Kidney (tissue), 13 donors: ENCODE measurements at regions not wholly inside any gene's neighbourhood (a gene's known extent, or its start where the extent isn't known, plus 50 kb on each side); places are given as distances from the start of the nearest gene placed in this dataset.
A peak's percentile ranks its signal among the peaks of the same experiment; 100 is the strongest.

ENCODE experiments used
- DNase-seq, 5 donors: peaks; one replicate each; pipeline ENCODE4 v3.0.0-alpha.2; 2013 to 2020
- FAIRE-seq: peaks from 2 replicates; lab custom pipeline; 2012; peaks lifted over from hg19 to GRCh38; lab: Jason Lieb, UNC
- H3K27ac ChIP-seq, 2 donors: one replicate each; pipeline ENCODE4 v1.7.0; 2013; ENCODE audit warnings: low read depth in 2 of 2, low read length in 2 of 2, inconsistent platforms in 1 of 2
- H3K27me3 ChIP-seq: one replicate; pipeline ENCODE4 v1.7.1; 2013; ENCODE audit warnings: low read length, inconsistent platforms; ENCODE audit not compliant: control insufficient read depth, insufficient read depth
- H3K36me3 ChIP-seq, 3 donors: one replicate each; pipeline versions ENCODE4 v1.7.0 to v1.7.1; 2013; ENCODE audit warnings: low read length in 3 of 3, control low read depth in 1 of 3, inconsistent platforms in 1 of 3; ENCODE audit not compliant: insufficient read depth in 3 of 3, control insufficient read depth in 2 of 3
- H3K4me1 ChIP-seq, 3 donors: one replicate each; pipeline versions ENCODE4 v1.7.0 to v1.7.1; 2013; ENCODE audit warnings: low read length in 3 of 3, inconsistent platforms in 1 of 3, low read depth in 1 of 3; ENCODE audit not compliant: control insufficient read depth in 2 of 3, insufficient read depth in 2 of 3
- H3K4me3 ChIP-seq, 3 donors: one replicate each; pipeline versions ENCODE4 v1.7.0 to v1.8.1; 2013; ENCODE audit warnings: low read length in 3 of 3, control low read depth in 1 of 3, inconsistent platforms in 1 of 3
- H3K9ac ChIP-seq, 3 donors: one replicate each; pipeline versions ENCODE4 v1.7.0 to v1.7.1; 2013; ENCODE audit warnings: low read length in 3 of 3, control low read depth in 1 of 3, inconsistent platforms in 1 of 3
- H3K9me3 ChIP-seq, 3 donors: one replicate each; pipeline versions ENCODE4 v1.7.0 to v1.7.1; 2013; ENCODE audit warnings: low read length in 3 of 3, control low read depth in 1 of 3, inconsistent platforms in 1 of 3; ENCODE audit not compliant: control insufficient read depth in 2 of 3, insufficient read depth in 1 of 3
- CTCF ChIP-seq: IDR thresholded peaks from 3 replicates; pipeline ENCODE4 v1.5.1; 2012; ENCODE audit warnings: mild to moderate bottlenecking, moderate library complexity, borderline replicate concordance; ENCODE audit not compliant: insufficient read depth; ENCODE audit errors: extremely low read depth
- intact Hi-C: fragments of 100-400 bp; cut with DNase I; formaldehyde crosslinking; loops from one replicate; pipeline ENCODE4 v1.11.1; 2022
- donor health status: control.
- donor health status: control.
- donor health status: control.
- donor health status: control.
- donor health status: control.
- donor health status: DM: yes; HTN: yes; CAD: no.
- donor health status: Normal renal cell carcinoma (clear cell type).

- H3K9ac ChIP-seq = no peak overlapping the region
- no peak for FAIRE-seq
- no peaks in the 10 kb centered on the region for H3K36me3 ChIP-seq
- intact Hi-C loops = no loop called here
- H3K9me3 ChIP-seq = no peaks in the 10 kb centered on the region
- peak overlapping the region in 2 of 3 donors; percentile 61 to 70 for H3K4me3 ChIP-seq
- TF ChIP-seq CTCF = peak; percentile 80
- peak in 4 of 5 donors; percentile 69 to 92 (median 86) for DNase-seq
- H3K27me3 ChIP-seq = peaks cover 2% of the 10 kb centered on the region
- H3K27ac ChIP-seq = no peak overlapping the region
- H3K4me1 ChIP-seq = peaks cover 0 to 2% (median 0%) of the 10 kb centered on the region in 3 donors
Observed at GRCh38 chr21:33127154-33127867, 57.4 kb downstream of the OLIG1 start.

DNA sequence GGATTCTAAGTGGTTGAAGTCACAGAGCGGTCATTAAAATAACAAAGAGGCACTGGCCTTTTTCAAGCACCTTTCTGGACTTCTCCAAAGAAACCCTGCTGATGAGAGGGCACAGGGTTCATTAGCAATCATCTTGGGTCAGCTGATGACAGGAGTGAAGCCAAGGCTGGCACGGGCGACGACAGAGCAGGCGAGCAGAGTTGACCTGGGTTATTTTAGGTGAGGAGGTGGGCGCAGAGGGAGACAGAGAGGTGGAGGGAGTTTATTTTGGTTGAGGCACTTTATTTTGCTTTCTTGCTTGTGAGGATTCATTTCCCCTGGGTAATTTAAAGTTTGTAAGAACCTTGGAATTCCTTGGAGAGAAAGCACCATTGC lies 57.9 kb downstream of the OLIG1 start:
- no peak overlapping the region for H3K9ac ChIP-seq
- TF ChIP-seq CTCF = no peak
- intact Hi-C loops = no loop called here
- no peak for FAIRE-seq
- H3K27me3 ChIP-seq = peaks cover 2% of the 10 kb centered on the region
- H3K36me3 ChIP-seq = no peaks in the 10 kb centered on the region
- no peaks in the 10 kb centered on the region for H3K9me3 ChIP-seq
- H3K4me3 ChIP-seq = no peak overlapping the region
- no peak for DNase-seq
- H3K4me1 ChIP-seq = peaks cover 0 to 2% (median 0%) of the 10 kb centered on the region in 3 donors
- H3K27ac ChIP-seq = no peak overlapping the region

GRCh38 chr21:33128538-33128937 lies 58.6 kb downstream of the OLIG1 start:
- intact Hi-C loops = no loop called here
- H3K36me3 ChIP-seq = no peaks in the 10 kb centered on the region
- H3K9me3 ChIP-seq = no peaks in the 10 kb centered on the region
- H3K9ac ChIP-seq = no peak overlapping the region
- FAIRE-seq = no peak
- DNase-seq = no peak
- H3K27me3 ChIP-seq = peaks cover 2% of the 10 kb centered on the region
- TF ChIP-seq CTCF = no peak
- H3K27ac ChIP-seq = no peak overlapping the region
- H3K4me3 ChIP-seq = no peak overlapping the region
- peaks cover 0 to 2% (median 0%) of the 10 kb centered on the region in 3 donors for H3K4me1 ChIP-seq
